ENCODE measurements at regions not wholly inside any gene's neighbourhood (a gene's known extent, or its start where the extent isn't known, plus 50 kb on each side); places are given as distances from the start of the nearest gene placed in this dataset.

DNA sequence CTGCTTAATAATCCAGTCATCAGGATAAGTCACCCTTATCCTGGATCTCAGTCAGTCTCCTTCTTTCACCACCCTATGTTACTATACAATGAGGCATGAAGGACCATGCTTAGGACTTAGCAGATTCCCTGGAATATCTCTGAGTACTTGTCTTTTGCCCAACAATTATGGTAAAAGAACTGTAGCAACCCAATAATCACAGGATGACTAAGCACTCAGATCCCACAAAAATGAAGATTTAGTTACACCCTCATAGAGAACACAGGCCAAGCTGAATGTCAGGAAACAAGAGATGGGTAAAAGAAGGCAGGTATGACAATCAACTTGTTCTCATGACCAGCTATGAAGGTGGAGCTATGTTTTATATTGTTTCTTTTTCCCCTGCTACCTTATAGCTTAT lies 91.4 kb downstream of the EDN1 start:
- DNase-seq (ENCODE audit: low read depth in 2 of 2): no peak

DNA sequence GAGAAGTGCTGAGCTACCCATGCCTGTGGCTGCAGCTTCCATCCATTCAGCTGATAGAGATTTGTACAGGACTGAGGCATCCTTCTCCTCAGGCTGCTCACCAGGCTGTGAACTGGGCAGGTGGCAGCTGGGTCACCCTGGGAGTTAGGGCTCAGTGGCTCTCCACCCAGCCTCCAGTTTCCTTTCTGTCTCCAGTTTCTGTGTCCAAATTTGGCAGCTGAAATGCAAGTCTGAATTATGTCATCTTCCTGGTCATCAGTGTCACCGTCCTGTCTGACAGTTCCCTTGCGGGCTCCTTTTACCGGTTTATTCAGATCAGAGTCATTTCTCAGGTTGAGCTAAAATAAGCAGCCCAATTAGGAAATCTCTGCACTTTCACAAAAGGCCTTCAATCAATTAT lies 93.3 kb downstream of the EDN1 start:
- no peak for DNase-seq (ENCODE audit: low read depth in 2 of 2)

DNA sequence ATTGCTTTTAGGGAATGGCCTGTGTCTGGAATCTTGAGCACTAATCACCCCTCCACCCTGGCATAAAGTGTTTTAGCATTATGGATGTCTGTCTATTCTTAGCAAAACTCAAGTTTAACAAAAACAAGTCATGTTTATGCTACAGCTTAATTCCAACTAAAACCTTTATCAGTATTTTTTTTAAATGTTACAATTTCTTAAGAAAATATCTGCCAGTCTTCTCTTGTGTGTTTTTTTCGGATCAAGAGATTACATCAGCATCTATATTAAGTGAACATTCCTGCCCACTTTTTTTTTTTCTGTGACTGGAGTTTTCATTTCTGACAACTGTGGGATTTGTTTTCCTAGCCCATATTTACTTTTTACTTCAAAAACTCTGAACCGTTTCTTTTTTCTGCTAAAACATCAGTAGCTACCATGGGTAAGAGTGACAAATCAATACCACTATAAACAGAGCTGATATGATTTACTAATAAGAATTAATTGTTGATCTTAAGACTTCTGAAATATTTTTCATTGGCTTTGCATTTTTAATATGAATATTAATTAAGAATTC lies 94.3 kb downstream of the EDN1 start:
- DNase-seq (ENCODE audit: low read depth in 2 of 2): no peak

DNA sequence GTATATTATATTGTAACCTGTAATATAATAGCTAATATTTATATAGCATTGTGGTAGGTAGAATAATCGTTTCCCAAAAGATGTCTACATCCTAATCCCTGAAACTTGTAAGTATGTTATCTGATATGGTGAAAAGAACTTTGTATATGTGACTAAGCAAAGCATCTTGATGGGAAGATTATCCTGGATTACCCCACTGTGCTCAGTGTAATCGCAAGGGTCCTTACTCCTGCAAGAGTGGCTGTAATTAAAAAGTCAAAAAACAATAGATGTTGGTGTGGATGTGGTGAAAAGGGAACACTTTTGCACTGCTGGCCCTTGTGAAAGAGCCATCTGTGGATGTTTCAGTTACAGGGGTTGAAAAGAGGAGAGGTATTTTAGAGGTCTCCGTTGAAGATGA lies 95.2 kb downstream of the EDN1 start:
- DNase-seq (ENCODE audit: low read depth in 2 of 2): no peak

DNA sequence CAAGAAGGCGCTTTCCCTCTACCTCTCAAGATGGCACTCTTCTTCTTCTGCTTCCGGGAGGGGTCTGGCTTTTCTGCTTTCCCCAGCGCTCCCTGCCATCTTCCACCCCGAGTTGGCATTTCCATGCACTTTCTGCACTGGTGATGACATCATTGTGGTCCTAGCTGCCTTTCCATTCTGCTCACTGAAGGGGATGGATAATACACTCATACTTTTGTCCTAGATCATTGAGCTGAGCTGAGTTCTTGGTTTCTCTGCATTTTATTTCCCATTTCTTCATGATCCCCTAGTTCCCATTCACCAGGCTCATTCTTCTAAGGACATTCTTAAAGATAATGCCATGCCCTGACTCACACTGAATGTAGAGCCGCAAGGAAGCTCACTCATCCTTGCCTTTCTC lies 96.7 kb downstream of the EDN1 start:
- no peak for DNase-seq (ENCODE audit: low read depth in 2 of 2)

DNA sequence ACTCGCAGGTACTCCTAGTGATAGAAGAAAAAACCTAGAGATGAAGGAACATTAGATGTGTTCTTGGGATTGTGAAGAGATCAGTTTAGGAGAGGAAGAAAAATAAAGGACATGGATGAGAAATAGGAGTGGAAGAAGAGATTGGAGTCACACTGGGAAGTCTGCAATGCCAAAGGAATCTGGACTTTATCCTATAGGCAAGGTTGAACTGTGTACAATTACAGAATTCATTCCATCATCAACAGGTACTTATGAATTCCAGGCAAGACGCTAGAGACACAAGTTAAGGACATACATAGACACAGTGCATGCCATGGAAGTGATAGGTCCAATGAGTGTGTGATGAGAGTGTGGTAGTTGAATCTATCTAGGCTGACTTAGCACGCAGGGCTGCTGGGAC lies 101.3 kb downstream of the EDN1 start:
- DNase-seq (ENCODE audit: low read depth in 2 of 2): no peak

DNA sequence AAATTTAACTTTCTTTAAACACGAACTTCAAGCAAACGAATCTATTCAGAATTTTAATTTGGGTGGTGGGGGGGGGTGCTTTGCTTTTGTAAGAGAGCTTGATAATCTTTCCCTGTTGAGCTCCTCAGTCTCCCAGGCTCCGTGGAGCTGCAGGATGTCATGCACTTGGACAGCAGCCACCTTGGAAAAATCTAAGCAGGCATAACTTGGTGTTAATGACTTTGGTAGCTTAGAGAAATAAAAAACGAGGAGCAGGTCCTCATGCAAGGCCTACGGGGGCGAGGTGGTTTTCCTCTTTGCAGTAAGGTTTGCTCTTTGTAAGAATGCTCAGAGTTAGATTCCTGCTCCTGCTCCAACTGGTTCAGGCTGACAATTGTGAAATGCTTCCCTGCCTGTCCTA lies 102.3 kb downstream of the EDN1 start:
- no peak for DNase-seq (ENCODE audit: low read depth in 2 of 2)

DNA sequence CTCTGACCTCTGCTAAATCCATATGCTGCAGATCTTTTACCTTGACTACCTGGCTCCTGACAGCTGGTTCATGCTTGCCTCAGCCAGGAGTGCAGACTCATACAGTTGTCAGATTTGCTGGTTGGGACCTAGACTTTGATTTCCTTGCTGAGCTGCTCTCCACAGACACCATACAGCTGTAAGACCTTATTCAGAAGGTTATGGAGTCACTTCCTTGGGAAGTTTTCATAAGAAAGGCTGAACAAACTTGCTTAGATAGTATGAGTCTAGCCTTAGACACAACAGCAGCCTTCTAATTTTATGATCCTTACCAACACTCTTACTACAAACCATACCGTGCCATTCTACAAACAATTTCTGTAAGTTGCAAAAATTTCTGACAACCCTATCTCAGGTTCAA lies 102.9 kb downstream of the EDN1 start:
- no peak for DNase-seq (ENCODE audit: low read depth in 2 of 2)

DNA sequence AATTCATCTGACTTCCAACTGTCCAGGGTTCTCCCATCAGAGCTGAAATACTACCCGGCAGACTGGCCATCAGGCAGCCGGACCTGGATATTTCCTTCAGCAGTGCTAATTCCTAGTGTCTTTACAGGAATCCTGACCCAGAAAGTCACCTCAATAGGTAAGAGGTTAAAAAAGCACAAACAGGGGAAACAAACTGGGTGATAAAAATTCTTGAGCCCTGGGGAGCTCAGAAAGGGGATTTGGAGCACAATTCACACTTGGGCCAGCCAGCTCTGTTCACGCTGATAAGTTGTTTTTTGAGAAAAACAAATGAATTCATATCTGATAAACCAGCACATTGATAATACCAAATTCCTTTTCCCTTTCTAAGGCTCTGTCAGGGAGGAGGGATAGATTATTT lies 104.0 kb downstream of the EDN1 start:
- no peak for DNase-seq (ENCODE audit: low read depth in 2 of 2)

DNA sequence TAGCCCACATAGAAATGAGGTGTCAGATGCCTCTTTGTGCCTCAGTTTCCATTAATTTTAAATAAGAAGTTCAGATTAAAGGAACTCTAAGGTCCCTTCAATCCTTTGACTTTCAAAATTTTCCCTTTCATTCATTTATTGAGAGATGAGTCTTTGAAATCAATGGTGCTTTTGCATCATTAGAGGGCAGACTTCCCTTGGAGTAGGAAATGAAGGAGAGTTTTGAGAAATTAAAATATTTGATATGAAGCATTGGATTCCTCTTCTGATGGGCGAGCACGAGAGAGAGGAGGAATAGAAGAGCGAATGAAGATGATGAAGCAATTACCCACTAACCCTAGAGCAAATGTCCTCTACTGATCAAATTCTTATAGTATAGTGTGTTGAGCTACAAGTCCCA lies 105.7 kb downstream of the EDN1 start:
- DNase-seq (ENCODE audit: low read depth in 2 of 2): no peak

DNA sequence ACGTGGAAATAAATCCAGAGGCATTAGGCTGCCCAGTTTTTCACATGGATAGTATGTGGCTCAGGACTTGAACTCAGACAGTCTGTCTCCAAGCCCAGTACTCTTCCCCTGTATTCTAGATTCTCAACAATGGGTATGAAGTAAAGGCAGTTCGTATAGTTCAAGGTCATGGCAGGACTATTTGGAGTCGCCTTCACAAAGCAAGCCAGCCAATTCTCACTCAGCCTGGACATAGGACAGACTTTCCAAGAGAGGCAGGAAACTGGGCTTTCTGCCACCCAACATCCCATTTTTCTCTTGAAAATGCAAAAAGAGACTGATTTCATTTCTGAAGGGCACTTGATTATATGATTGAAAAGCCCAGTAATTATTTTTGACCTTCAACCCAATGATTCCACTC lies 111.0 kb downstream of the EDN1 start:
- DNase-seq (ENCODE audit: low read depth in 2 of 2): no peak

DNA sequence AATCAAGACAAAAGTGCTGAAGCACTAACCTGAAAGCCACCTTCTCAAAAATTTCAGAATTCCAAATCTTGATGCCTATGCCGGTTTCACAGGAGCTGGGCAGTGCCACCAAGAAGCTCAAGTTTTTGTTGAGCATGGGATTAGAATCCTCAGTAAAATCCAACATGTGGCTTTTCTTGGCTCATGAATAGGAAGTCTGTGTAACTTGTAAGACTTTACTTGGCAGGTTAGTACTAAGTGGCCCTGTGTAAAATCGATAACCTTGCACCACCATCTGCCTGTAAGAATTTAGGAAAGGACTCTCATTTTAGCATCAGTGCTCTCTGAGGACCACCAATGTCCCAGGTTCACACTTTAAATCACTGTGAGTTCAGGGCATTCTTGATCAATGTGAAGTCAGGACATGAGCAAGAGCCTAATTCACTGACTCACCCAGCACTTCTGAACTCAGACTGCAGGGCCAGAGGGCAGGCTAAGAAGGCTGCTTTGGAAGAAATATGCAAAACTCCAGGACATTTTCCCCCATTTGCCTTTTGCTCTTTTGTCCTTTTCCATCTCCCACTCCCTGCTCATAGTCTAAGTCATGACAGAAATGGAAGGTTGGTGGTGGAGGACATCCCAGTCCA lies 113.2 kb downstream of the EDN1 start:
- no peak for DNase-seq (ENCODE audit: low read depth in 2 of 2)

DNA sequence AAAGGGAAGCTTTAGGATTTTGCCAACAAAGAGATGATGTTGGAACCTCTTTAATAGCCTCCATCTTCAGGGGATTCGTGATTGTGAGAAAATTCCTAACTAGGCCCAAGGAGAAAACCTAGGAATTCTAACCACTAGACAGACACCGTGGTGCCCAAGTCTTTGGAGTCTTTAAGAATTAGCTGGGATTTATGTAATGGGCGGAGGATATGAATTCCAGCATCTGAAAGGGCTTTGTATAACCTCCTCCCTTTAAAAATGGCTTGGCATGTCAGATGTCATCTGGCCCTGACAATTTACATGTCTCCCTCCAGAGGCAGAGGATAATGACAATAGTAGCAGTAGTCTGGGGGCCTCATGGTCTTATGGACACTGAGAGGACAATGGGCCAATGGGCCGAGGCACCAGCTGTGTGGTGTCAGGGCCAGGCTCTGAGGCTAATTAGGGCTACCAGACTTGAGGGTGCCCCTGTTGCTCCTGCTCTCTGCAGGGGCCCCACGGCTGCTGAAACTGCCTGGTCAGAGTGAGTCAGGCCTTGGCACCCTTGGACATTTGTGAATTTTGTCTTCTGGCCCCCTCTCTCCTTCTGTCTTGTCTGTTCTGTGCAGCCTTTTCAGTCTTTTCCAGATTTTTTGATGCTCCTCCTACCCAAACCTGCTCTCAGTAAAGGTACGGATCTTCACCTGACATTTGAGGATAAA lies 113.9 kb downstream of the EDN1 start:
- no peak for DNase-seq (ENCODE audit: low read depth in 2 of 2)

DNA sequence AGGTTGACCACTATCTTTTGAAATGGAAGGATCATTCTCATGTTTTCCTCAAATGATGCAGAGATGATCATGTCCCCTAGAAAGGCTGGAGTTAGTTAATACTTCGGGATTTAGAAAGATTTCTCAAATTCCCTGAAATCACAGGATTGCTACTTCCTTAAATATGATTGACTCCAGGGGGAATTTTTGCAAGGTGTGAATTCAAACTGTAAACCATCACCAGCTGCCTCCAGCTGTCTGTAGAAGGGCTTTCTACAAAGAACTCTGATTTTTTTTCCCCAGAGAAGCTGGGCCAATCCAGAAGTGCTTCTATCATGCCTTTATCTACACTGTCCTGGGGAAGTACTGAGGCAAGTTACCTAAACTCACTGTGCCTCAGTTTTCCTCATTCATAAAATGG lies 114.5 kb downstream of the EDN1 start:
- DNase-seq (ENCODE audit: low read depth in 2 of 2): no peak

DNA sequence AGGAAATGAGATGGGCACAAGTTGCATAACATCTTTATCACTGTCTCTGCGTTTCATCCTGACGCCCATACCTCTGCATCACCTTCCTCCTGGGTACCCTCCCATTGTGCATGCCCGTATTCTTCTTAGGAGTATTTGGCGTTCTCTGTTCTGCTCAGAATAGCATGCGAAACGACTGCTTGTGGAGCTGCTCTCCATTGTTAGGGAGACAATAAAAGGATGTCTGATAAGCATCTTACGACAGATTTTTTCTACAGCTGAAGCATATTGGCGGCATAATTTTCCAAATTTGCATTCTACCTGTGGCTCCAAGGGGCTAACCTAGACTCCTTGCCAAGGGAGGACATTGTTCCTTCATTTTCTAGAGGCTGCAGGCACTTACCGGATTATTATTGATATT lies 118.6 kb downstream of the EDN1 start:
- no peak for DNase-seq (ENCODE audit: low read depth in 2 of 2)

DNA sequence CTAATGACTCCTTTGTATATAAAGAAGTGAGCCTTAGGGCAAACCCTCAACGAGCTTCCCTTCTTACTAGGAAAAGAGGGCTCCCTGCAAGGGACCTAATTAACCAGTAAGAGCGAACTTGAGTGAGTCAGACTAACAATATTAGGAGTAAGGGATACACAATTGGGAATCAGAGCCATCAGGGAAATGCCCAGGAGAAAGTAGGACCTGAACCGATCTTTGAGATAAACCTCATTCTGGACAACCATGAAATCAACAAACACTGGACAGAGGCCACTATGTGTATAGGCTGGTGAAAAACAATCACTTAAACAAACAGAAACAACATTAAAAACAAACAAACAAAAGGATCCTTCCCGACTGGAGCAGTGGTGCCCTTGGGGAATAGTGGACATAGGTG lies 120.8 kb downstream of the EDN1 start:
- DNase-seq (ENCODE audit: low read depth in 2 of 2): no peak

DNA sequence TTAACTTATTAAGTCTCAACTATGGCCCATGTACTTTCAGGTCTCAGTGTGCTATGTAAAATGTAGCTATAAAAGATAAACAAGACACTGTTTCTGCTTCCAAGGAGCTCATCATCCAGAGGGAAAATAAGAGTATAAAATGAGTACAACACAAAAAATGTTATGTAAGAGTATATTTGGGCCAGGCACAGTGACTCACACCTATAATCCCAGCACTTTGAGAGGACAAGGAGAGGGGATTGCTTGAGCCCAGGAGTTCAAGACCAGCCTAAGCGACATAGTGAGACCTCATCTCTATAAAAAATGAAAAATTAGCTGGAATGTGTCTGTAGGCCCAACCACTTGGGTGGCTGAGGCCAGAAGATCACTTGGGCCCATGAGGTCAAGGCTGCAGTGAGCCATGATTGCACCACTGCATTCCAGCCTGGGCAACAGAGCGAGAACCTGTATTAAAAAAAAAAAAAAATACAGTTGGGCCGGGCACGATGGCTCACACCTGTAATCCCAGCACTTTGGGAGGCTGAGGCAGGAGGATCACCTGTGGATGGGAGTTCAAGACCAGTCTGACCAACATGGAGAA lies 124.0 kb downstream of the EDN1 start:
- DNase-seq (ENCODE audit: low read depth in 2 of 2): no peak

DNA sequence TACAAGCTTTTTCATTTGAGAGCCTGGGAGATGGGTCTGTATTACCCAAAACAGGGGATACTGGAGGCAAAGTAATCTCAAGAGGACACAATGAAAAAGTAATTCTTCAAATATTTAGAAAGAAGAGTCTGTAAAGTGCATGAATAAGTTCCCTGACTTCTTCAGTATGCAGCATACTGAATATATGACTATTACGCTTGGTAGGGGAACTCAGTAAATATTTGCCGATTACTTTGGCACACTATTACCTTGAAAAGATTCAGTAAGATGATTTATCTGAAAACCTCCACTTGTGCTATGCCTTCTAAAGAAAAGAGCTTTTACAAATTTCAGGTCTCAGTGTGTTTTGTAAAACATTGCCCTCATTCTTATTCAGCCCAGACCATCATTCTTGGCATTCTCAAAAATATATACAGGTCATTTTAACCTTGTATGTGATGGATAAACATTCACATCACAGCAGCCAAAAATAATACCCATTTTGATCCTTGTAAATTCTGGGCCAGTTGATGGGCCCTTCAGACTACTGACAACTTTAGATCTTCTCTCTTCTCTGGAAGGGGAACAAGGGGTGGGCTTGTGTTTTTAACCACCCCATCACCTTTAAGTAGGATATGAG lies 125.9 kb downstream of the EDN1 start:
- no peak for DNase-seq (ENCODE audit: low read depth in 2 of 2)

DNA sequence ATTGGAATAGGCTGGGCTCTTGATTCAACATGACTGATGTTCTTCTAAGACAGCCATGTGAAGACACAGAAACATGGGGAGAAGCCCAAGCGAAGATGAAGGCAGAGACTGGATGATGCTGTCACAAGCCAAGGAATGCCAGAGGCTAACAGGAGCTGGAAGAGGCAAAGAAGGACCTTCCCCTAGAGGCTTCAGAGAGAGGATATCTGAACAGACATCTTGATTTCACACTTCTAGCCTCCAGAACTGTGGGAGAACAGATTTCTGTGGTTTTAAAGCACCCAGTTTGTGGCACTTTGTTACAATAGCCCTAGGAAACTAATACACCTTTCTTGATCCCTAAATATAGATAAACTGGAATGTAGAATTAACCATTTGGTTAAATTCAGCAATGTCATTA lies 127.0 kb downstream of the EDN1 start:
- DNase-seq (ENCODE audit: low read depth in 2 of 2): no peak

DNA sequence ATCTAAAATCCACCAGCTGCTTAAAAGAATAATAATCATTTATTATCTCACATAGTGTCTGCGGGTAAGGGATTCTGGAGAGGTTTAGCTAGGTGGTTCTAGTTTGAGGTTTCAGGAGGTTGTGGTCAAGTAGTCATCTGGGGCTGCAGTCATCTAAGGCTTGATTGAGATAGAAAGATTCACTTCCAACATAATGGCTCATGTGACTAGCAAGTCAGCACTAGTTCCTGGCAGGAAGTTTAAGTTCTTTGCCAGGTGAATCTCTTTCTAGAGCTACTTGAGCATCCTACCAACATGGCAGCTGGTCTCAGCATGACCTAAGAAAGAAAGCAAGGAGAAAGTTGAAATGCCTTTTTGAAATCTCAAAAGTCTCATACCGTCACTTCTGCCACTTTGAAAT lies 128.8 kb downstream of the EDN1 start:
- no peak for DNase-seq (ENCODE audit: low read depth in 2 of 2)

DNA sequence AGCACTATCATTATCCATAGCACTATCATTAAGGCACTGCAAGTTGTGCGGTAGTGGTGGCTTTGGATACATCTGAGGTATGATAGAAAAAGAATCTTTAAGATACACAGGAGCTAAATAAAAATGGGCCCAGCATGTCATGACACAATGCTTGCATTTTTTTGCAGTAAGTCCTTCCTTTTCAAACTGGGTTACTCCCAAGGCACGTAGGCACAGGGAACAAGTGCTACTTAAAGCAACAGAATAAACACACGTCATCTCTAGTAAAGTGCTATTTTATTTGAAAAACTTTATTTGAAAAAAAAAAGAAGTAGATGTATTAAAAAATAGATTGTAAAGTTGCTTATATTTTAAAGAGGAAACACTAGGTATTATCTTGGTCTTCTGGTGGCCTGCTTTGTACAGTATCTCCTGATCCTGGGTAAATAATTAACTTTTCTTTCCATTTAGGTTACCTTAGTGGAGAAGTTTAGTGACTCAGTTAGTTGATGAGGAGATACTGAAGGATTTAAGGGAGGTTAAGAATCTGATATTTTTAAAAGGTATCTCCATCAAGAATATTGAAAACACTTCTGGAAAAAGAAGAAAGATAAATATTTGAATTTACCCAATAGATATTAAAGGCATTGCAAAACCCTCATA lies 129.6 kb downstream of the EDN1 start:
- DNase-seq (ENCODE audit: low read depth in 2 of 2): no peak

DNA sequence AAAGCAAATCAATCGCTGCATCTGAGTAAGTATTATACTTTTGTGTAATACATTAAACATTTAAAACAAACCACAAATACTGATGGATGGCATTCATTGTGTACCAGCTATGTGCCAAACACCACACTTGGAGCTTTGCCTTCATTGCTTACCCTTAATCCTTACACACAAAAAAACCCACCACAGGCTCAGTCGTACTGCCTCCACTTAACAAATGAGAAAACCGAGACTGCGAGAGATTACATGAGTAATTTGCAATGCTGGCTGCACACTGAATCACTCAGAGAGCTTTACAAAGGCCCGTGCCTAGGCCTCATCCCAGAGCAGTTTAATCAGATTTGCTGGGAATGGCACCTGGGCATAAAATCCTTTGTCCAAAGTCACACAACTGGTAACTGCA lies 130.5 kb downstream of the EDN1 start:
- no peak for DNase-seq (ENCODE audit: low read depth in 2 of 2)
